ENCODE measurements at regions not wholly inside any gene's neighbourhood (a gene's known extent, or its start where the extent isn't known, plus 50 kb on each side); places are given as distances from the start of the nearest gene placed in this dataset.

DNA sequence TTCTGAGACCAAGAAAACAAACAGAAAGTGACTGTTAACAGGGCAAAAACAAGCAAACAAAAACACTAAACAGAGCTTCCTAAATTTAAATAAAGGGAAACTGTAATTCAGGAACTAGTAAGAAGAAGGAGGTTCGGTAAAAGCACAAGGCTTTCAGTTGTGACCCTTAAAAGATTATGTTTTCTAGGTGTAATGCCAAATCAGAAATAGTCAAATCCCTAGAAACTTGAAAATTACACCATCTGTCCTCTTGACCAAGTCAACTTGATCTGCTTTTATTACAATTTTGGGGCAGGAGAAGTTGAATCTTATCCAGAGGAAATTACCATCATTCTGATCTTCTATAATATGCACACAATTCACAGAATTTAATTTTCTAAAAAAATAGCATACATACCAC is 754.0 kb upstream of the ADGRL4 start:
- no peak for TF ChIP-seq EZH2 (IDR thresholded peaks at IDR 0.05; ENCODE audit: insufficient read depth, poor library complexity, severe bottlenecking)
- no peak for TF ChIP-seq EZH2phosphoT487 (IDR thresholded peaks at IDR 0.05; ENCODE audit: insufficient read depth, low read depth)

Data from GM23248 (cell line).